HG03378 (cell line): ENCODE measurements at regions not wholly inside any gene's neighbourhood (a gene's known extent, or its start where the extent isn't known, plus 50 kb on each side); places are given as distances from the start of the nearest gene placed in this dataset.
A peak's percentile ranks its signal among the peaks of the same experiment; 100 is the strongest.

ENCODE experiments used
- ATAC-seq: cut with Tn5 transposase; IDR thresholded peaks from one replicate; pipeline ENCODE4 v1.9.1; 2021; ENCODE audit warnings: mild to moderate bottlenecking, moderate library complexity; ENCODE audit not compliant: unreplicated experiment

- no peak for ATAC-seq
Observed at GRCh38 chr6:155519176-155519738, 63.6 kb upstream of the NOX3 start.

GRCh38 chr6:155517294-155517693 lies 61.7 kb upstream of the NOX3 start:
- ATAC-seq, result no peak

- peak; percentile 82 for ATAC-seq
Observed at GRCh38 chr6:155510879-155511278, 55.2 kb upstream of the NOX3 start.

GRCh38 chr6:155509743-155510475 lies 54.3 kb upstream of the NOX3 start:
- no peak for ATAC-seq

- no peak for ATAC-seq
Observed at GRCh38 chr6:155505608-155505989, 50.0 kb upstream of the NOX3 start.
